ENCODE measurements at regions not wholly inside any gene's neighbourhood (a gene's known extent, or its start where the extent isn't known, plus 50 kb on each side); places are given as distances from the start of the nearest gene placed in this dataset.

- intact Hi-C loops (cut with micrococcal nuclease; ENCODE audit: unreplicated experiment): no loop called here
- Histone ChIP-seq H3K27ac (ENCODE audit: low read depth, low read length, poor library complexity, severe bottlenecking) (no peak overlapping the region), H3K36me3 (ENCODE audit: insufficient read depth, low read length, poor library complexity, severe bottlenecking) (no peaks in the 10 kb centered on the region), H3K9me3 (ENCODE audit: low read depth, low read length, poor library complexity, severe bottlenecking) (no peaks in the 10 kb centered on the region), H3K27me3 (replicated peaks; ENCODE audit: insufficient read depth, low read depth, low read length, poor library complexity) (peaks cover 8% of the 10 kb centered on the region), H3K4me3 (ENCODE audit: low read depth, low read length, poor library complexity, severe bottlenecking) (no peak overlapping the region), H3K4me1 (ENCODE audit: insufficient read depth, low read length, poor library complexity, severe bottlenecking) (peaks cover 20% of the 10 kb centered on the region)
- ChIA-PET POLR2A (ENCODE audit: low non-redundant PET) (no interaction called here), CTCF (no interaction called here)
- no peak for DNase-seq (ENCODE audit: low spot score)
- BruUV-seq (replicated peaks): no TSS peak
- TF ChIP-seq EZH2 (IDR thresholded peaks at IDR 0.05; ENCODE audit: borderline replicate concordance, low read depth, low read length, poor library complexity, severe bottlenecking): no peak
- no peak for TF ChIP-seq CTCF (conservative IDR thresholded peaks at IDR 0.05; ENCODE audit: low read depth, low read length)
Observed at GRCh38 chr1:60872426-60873054, 209.8 kb upstream of the NFIA start.

- Histone ChIP-seq H3K27me3 (replicated peaks; ENCODE audit: insufficient read depth, low read depth, low read length, poor library complexity) (peaks cover 24% of the 10 kb centered on the region), H3K9me3 (ENCODE audit: low read depth, low read length, poor library complexity, severe bottlenecking) (no peaks in the 10 kb centered on the region), H3K36me3 (ENCODE audit: insufficient read depth, low read length, poor library complexity, severe bottlenecking) (no peaks in the 10 kb centered on the region), H3K4me1 (ENCODE audit: insufficient read depth, low read length, poor library complexity, severe bottlenecking) (peaks cover 20% of the 10 kb centered on the region), H3K4me3 (ENCODE audit: low read depth, low read length, poor library complexity, severe bottlenecking) (no peak overlapping the region), H3K27ac (ENCODE audit: low read depth, low read length, poor library complexity, severe bottlenecking) (no peak overlapping the region)
- peak; percentile 38 for DNase-seq (ENCODE audit: low spot score)
- ChIA-PET POLR2A (ENCODE audit: low non-redundant PET) (no interaction called here), CTCF (no interaction called here)
- intact Hi-C loops (cut with micrococcal nuclease; ENCODE audit: unreplicated experiment): no loop called here
- BruUV-seq (replicated peaks): no TSS peak
- TF ChIP-seq EZH2 (IDR thresholded peaks at IDR 0.05; ENCODE audit: borderline replicate concordance, low read depth, low read length, poor library complexity, severe bottlenecking) (no peak), CTCF (conservative IDR thresholded peaks at IDR 0.05; ENCODE audit: low read depth, low read length) (no peak)
Observed at GRCh38 chr1:60870269-60870865, 212.0 kb upstream of the NFIA start.

- Histone ChIP-seq H3K4me1 (ENCODE audit: insufficient read depth, low read length, poor library complexity, severe bottlenecking) (peaks cover 20% of the 10 kb centered on the region), H3K36me3 (ENCODE audit: insufficient read depth, low read length, poor library complexity, severe bottlenecking) (no peaks in the 10 kb centered on the region), H3K9me3 (ENCODE audit: low read depth, low read length, poor library complexity, severe bottlenecking) (no peaks in the 10 kb centered on the region), H3K27ac (ENCODE audit: low read depth, low read length, poor library complexity, severe bottlenecking) (no peak overlapping the region), H3K27me3 (replicated peaks; ENCODE audit: insufficient read depth, low read depth, low read length, poor library complexity) (peaks cover 34% of the 10 kb centered on the region), H3K4me3 (ENCODE audit: low read depth, low read length, poor library complexity, severe bottlenecking) (no peak overlapping the region)
- CTCF ChIA-PET: no interaction called here
- intact Hi-C loops (cut with micrococcal nuclease; ENCODE audit: unreplicated experiment): no loop called here
- no TSS peak for BruUV-seq (replicated peaks)
- DNase-seq (ENCODE audit: low spot score): no peak
- POLR2A ChIA-PET (ENCODE audit: low non-redundant PET): no interaction called here
- TF ChIP-seq EZH2 (IDR thresholded peaks at IDR 0.05; ENCODE audit: borderline replicate concordance, low read depth, low read length, poor library complexity, severe bottlenecking) (no peak), CTCF (conservative IDR thresholded peaks at IDR 0.05; ENCODE audit: low read depth, low read length) (no peak)
Observed at GRCh38 chr1:60868901-60869663, 213.3 kb upstream of the NFIA start.

Data from A673 (cell line).